Breast epithelium (tissue), 4 donors: ENCODE measurements at regions not wholly inside any gene's neighbourhood (a gene's known extent, or its start where the extent isn't known, plus 50 kb on each side); places are given as distances from the start of the nearest gene placed in this dataset.
"Not testable (repeated sequence)": the region's sequence is repeated elsewhere in the genome, so short reads cannot be mapped to it uniquely, and the experiment has no call there.

Experiments used
- DNase-seq, 2 donors: peaks; one replicate each; pipeline ENCODE4 v3.0.0-alpha.2; 2019; ENCODE audit warnings: low spot score in 2 of 2
- H3K27ac ChIP-seq, 2 donors: fragments of 200-600 bp; sonication (generic) in 1 of 2; one replicate each; pipeline ENCODE4 v1.5.1; 2016 to 2019; ENCODE audit warnings: mild to moderate bottlenecking in 1 of 2
- H3K27me3 ChIP-seq, 2 donors: fragments of 200-600 bp; sonication (generic) in 1 of 2; one replicate each; pipeline versions ENCODE4 v1.5.1 to v1.6.0; 2017 to 2019; ENCODE audit warnings: control low read depth in 1 of 2, mild to moderate bottlenecking in 1 of 2
- H3K36me3 ChIP-seq: fragments of 200-600 bp; one replicate; pipeline ENCODE4 v1.5.1; 2019
- H3K4me1 ChIP-seq, 2 donors: fragments of 200-600 bp; sonication (generic); one replicate each; pipeline ENCODE4 v1.5.1; 2016 to 2019; ENCODE audit warnings: control low read depth in 1 of 2
- H3K4me3 ChIP-seq, 3 donors: fragments of 200-600 bp; sonication (generic); 1 replicate in 2 of 3; 2 replicates in 1 of 3; pipeline ENCODE4 v1.5.1; 2016 to 2019; ENCODE audit warnings: mild to moderate bottlenecking in 3 of 3, moderate library complexity in 2 of 3
- H3K9me3 ChIP-seq, 2 donors: fragments of 200-600 bp; sonication (generic) in 1 of 2; one replicate each; pipeline ENCODE4 v1.5.1; 2016 to 2019; ENCODE audit warnings: control low read depth in 1 of 2
- CTCF ChIP-seq, 3 donors: fragments of 450-650 bp; IDR thresholded peaks; one replicate each; pipeline ENCODE4 v1.5.1; 2016 to 2017; ENCODE audit warnings: antibody characterized with exemption in 3 of 3, mild to moderate bottlenecking in 3 of 3, moderate library complexity in 3 of 3
- POLR2A ChIP-seq: fragments of 450-650 bp; IDR thresholded peaks from one replicate; pipeline ENCODE4 v1.6.1; 2016; ENCODE audit warnings: antibody characterized with exemption, mild to moderate bottlenecking, moderate library complexity
- POLR2AphosphoS5 ChIP-seq, 3 donors: sonication (generic); formaldehyde crosslinking; IDR thresholded peaks; one replicate each; pipeline ENCODE4 v1.6.1; 2017; ENCODE audit warnings: antibody characterized with exemption in 3 of 3
- intact Hi-C: fragments of 100-400 bp; cut with DNase I; formaldehyde crosslinking; loops from one replicate; pipeline ENCODE4 v1.15.1; 2023; ENCODE audit warnings: low total_unique reads

- no peaks in the 10 kb centered on the region for H3K9me3 ChIP-seq
- no peak overlapping the region for H3K4me3 ChIP-seq
- no peak overlapping the region for H3K27ac ChIP-seq
- TF ChIP-seq CTCF (IDR thresholded peaks at IDR 0.05) = no peak
- no peak for DNase-seq
- H3K4me1 ChIP-seq = no peaks in the 10 kb centered on the region
- H3K36me3 ChIP-seq = no peaks in the 10 kb centered on the region
- intact Hi-C loops = no loop called here
- H3K27me3 ChIP-seq = no peaks in the 10 kb centered on the region
Measured at GRCh38 chr4:91653067-91653466, 650.7 kb upstream of the GRID2 start.

GRCh38 chr4:91681091-91681490 lies 622.7 kb upstream of the GRID2 start:
- H3K4me3 ChIP-seq = no peak overlapping the region
- no peak for DNase-seq
- H3K4me1 ChIP-seq = no peaks in the 10 kb centered on the region
- intact Hi-C loops = no loop called here
- H3K36me3 ChIP-seq = no peaks in the 10 kb centered on the region
- H3K27ac ChIP-seq = no peak overlapping the region
- H3K27me3 ChIP-seq = no peaks in the 10 kb centered on the region
- H3K9me3 ChIP-seq = peaks cover 0 to 11% of the 10 kb centered on the region in 2 donors
- TF ChIP-seq POLR2A = no peak
- TF ChIP-seq CTCF (IDR thresholded peaks at IDR 0.05) = no peak
- no peak for TF ChIP-seq POLR2AphosphoS5 (IDR thresholded peaks at IDR 0.05)

GRCh38 chr4:91681544-91681943 lies 622.2 kb upstream of the GRID2 start:
- TF ChIP-seq POLR2A (no peak), POLR2AphosphoS5 (IDR thresholded peaks at IDR 0.05) (no peak), CTCF (IDR thresholded peaks at IDR 0.05) (no peak)
- no peaks in the 10 kb centered on the region for H3K27me3 ChIP-seq
- H3K27ac ChIP-seq = no peak overlapping the region
- no peaks in the 10 kb centered on the region for H3K4me1 ChIP-seq
- peaks cover 0 to 11% of the 10 kb centered on the region in 2 donors for H3K9me3 ChIP-seq
- H3K4me3 ChIP-seq = no peak overlapping the region
- no peaks in the 10 kb centered on the region for H3K36me3 ChIP-seq
- intact Hi-C loops = no loop called here
- no peak for DNase-seq

- intact Hi-C loops = no loop called here
- TF ChIP-seq POLR2AphosphoS5 (IDR thresholded peaks at IDR 0.05) (no peak), POLR2A (no peak), CTCF (IDR thresholded peaks at IDR 0.05) (no peak)
- H3K27ac ChIP-seq = no peak overlapping the region
- no peak for DNase-seq
- H3K4me1 ChIP-seq = no peaks in the 10 kb centered on the region
- H3K9me3 ChIP-seq = no peaks in the 10 kb centered on the region
- H3K27me3 ChIP-seq = no peaks in the 10 kb centered on the region
- H3K4me3 ChIP-seq = no peak overlapping the region
- no peaks in the 10 kb centered on the region for H3K36me3 ChIP-seq
Measured at GRCh38 chr4:91684955-91685354, 618.8 kb upstream of the GRID2 start.

GRCh38 chr4:91688413-91688812 lies 615.4 kb upstream of the GRID2 start:
- TF ChIP-seq POLR2A (no peak), CTCF (IDR thresholded peaks at IDR 0.05) (no peak), POLR2AphosphoS5 (IDR thresholded peaks at IDR 0.05) (no peak)
- no peak for DNase-seq

GRCh38 chr4:91699691-91700090 lies 604.1 kb upstream of the GRID2 start:
- H3K4me3 ChIP-seq, H3K4me1 ChIP-seq, H3K27me3 ChIP-seq, H3K36me3 ChIP-seq, H3K27ac ChIP-seq, intact Hi-C loops, DNase-seq: not testable (repeated sequence)
- peaks cover 0 to 15% of the 10 kb centered on the region in 2 donors for H3K9me3 ChIP-seq

More at GRCh38 chr4:91688413-91688812, 615.4 kb upstream of the GRID2 start:
- Histone ChIP-seq H3K4me1 (no peaks in the 10 kb centered on the region), H3K27ac (no peak overlapping the region), H3K9me3 (no peaks in the 10 kb centered on the region), H3K4me3 (no peak overlapping the region), H3K36me3 (no peaks in the 10 kb centered on the region), H3K27me3 (no peaks in the 10 kb centered on the region)
- intact Hi-C loops = no loop called here
